ENCODE measurements at regions not wholly inside any gene's neighbourhood (a gene's known extent, or its start where the extent isn't known, plus 50 kb on each side); places are given as distances from the start of the nearest gene placed in this dataset.

- TF ChIP-seq CTCF (conservative IDR thresholded peaks at IDR 0.05) (no peak), EZH2 (IDR thresholded peaks at IDR 0.05; ENCODE audit: low read depth) (no peak)
Measured at GRCh38 chr15:84387086-84387485, 151.5 kb downstream of the GOLGA6L4 start.
